Activated naive CD4-positive, alpha-beta T cell treated with anti-CD3 and anti-CD28 coated beads for 36 hours (primary cell): ENCODE measurements at regions not wholly inside any gene's neighbourhood (a gene's known extent, or its start where the extent isn't known, plus 50 kb on each side); places are given as distances from the start of the nearest gene placed in this dataset.
"Not testable (repeated sequence)": the region's sequence is repeated elsewhere in the genome, so short reads cannot be mapped to it uniquely, and the experiment has no call there.

Experiments used
- CTCF ChIA-PET: fragments of 350-600 bp; sonication (Branson Sonifier 250); formaldehyde crosslinking; loops from one replicate; lab custom pipeline; 2021; ENCODE audit warnings: antibody characterized with exemption; lab: Charles Lee
- DNase-seq: peaks from one replicate; pipeline ENCODE4 v3.0.0-alpha.2; 2020
- H3K27ac Mint-ChIP-seq: one replicate; pipeline ENCODE4 v1.8.0; 2021; ENCODE audit warnings: mild to moderate bottlenecking, mixed read lengths
- H3K27me3 Mint-ChIP-seq: one replicate; pipeline ENCODE4 v1.8.0; 2021; ENCODE audit warnings: low read depth, mixed read lengths
- H3K36me3 Mint-ChIP-seq: one replicate; pipeline ENCODE4 v1.8.0; 2021; ENCODE audit warnings: low read depth, mixed read lengths
- H3K4me1 Mint-ChIP-seq: one replicate; pipeline ENCODE4 v1.8.0; 2021; ENCODE audit warnings: low read depth, mixed read lengths
- H3K4me3 Mint-ChIP-seq: one replicate; pipeline ENCODE4 v1.8.0; 2021; ENCODE audit warnings: mild to moderate bottlenecking, moderate library complexity, mixed read lengths
- H3K9me3 Mint-ChIP-seq: one replicate; pipeline ENCODE4 v1.8.0; 2021; ENCODE audit warnings: mixed read lengths
- intact Hi-C: fragments of 100-400 bp; cut with micrococcal nuclease; formaldehyde crosslinking; loops from one replicate; pipeline ENCODE4 v1.15.1; 2023

DNA sequence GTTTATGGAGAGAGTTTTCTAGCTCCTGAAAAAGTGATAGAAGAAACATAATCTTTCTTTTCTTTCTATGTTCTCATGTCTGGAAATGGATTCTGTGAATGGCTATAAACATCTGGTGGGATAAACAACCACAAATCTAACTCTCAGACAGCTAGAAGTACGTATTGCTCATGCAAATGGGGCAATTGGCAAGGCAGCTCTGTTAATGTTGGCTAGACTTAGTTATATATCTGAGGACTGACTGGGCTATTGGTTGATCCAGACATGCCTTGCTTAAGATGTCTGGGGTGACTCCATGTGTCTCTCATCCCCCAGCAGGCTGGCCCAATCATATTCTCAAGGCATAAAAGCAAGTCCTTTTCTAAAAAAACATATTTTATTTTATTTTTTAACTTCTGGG is 939.2 kb upstream of the NRXN1 start:
- CTCF ChIA-PET: no interaction called here
- Mint-ChIP-seq H3K27ac (no peak overlapping the region), H3K4me3 (no peak overlapping the region), H3K9me3 (peaks cover 1% of the 10 kb centered on the region), H3K36me3 (no peaks in the 10 kb centered on the region), H3K4me1 (no peaks in the 10 kb centered on the region), H3K27me3 (no peaks in the 10 kb centered on the region)
- intact Hi-C loops: no loop called here
- no peak for DNase-seq

DNA sequence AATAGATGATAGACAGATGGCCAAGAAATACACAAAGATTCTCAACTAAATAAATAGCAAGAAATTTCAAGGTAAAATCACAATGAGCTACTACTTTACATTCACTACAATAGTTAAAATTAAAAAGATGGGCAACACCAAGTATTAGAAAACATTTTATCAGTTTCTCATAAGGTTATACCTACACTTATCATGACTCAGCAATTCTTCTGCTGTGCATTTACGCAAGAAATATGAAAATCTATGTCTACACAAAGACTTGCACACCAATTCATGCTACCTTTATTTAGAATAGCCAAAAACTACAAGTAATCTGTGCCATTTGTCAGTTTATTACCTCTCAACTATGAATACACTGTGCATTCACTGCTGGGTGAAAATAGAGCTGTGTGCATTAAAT is 937.4 kb upstream of the NRXN1 start:
- no peaks in the 10 kb centered on the region for H3K4me1 Mint-ChIP-seq
- intact Hi-C loops: no loop called here
- H3K27me3 Mint-ChIP-seq: no peaks in the 10 kb centered on the region
- DNase-seq: no peak
- CTCF ChIA-PET: no interaction called here
- H3K27ac Mint-ChIP-seq: no peak overlapping the region
- H3K9me3 Mint-ChIP-seq: peaks cover 1% of the 10 kb centered on the region
- H3K36me3 Mint-ChIP-seq: no peaks in the 10 kb centered on the region
- H3K4me3 Mint-ChIP-seq: no peak overlapping the region

DNA sequence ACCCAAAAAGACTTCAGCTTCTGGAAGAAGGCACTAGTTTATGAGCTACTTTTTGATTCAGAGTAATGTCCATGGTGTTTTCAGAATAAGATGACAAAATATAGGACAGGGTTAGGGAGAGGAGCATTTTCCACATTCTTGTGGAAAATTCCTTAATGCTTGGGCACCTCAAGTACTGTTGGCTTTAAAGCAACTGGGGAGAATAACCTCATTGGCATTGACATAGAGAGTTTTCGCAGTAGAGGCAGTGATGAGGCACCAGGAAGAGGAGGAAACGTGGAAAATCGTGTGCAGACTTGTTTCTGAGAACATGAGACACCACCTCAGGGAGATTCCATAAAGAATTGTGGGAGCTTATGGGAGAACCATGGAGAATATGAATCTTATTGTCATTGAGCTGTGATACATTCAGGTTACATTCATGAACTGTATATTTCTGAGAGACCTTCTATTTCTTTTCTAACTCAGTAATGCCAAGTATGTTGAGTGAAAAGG is 929.0 kb upstream of the NRXN1 start:
- Mint-ChIP-seq H3K27ac (no peak overlapping the region), H3K27me3 (no peaks in the 10 kb centered on the region), H3K4me1 (no peaks in the 10 kb centered on the region), H3K36me3 (no peaks in the 10 kb centered on the region), H3K9me3 (peaks cover 5% of the 10 kb centered on the region), H3K4me3 (no peak overlapping the region)
- CTCF ChIA-PET: no interaction called here
- no peak for DNase-seq
- intact Hi-C loops: no loop called here

DNA sequence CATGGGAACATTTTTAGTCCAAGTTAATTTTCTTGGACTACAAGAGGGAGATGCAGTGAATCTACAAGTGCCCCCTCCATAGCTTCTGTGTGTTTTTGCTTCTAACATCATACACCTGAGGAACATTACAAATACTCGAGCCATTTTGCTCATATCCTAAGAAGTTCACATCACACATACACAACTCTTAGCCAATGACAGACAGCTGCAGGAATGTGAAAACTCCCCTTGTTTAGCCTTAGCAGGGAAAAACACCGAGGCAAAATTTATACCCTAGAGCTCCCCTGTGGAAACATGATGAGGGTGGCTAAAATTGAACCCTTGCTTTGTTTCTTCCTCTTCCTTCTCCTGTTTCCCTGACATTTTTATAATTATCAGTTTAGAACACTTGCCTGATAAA is 928.3 kb upstream of the NRXN1 start:
- no peak overlapping the region for H3K27ac Mint-ChIP-seq
- DNase-seq: no peak
- intact Hi-C loops: no loop called here
- no peaks in the 10 kb centered on the region for H3K4me1 Mint-ChIP-seq
- H3K27me3 Mint-ChIP-seq: no peaks in the 10 kb centered on the region
- H3K9me3 Mint-ChIP-seq: peaks cover 5% of the 10 kb centered on the region
- no peak overlapping the region for H3K4me3 Mint-ChIP-seq
- CTCF ChIA-PET: no interaction called here
- no peaks in the 10 kb centered on the region for H3K36me3 Mint-ChIP-seq

DNA sequence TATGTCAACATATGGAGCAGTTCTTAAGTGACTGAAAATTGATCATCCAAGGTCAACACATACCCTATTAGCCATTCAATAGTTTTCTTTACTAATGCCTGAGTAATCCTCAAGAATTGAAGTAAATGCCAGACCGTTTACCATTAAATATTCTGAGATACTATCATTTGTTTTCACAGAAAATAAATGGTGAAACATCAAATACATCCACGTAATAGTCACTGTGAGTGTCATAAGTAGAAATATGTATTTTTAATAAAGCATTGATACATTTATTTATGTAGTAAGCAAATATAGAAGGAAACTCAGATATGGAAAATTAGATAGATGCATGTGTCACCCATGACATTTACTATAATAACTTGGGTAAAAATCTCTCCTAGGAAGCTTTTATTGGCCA is 927.8 kb upstream of the NRXN1 start:
- H3K4me3 Mint-ChIP-seq: no peak overlapping the region
- intact Hi-C loops: no loop called here

DNA sequence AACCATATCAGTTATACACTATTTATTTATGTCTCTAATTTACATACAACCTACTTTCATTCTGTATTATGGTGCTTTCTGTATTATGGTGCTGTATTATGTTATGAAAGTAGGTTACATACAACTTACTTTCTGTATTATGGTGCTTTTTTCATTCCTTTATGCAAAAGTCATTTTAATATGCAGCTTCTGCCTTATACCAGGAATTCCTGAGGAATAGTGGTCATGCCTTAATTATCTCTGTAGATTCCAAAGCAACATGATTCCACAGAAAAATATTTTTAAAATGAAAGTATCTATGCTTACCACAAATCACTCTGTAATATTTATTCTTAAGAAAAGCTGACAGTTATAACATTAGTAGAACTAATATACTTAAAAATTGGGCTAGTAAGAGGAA is 922.0 kb upstream of the NRXN1 start:
- no peak overlapping the region for H3K27ac Mint-ChIP-seq

More for the DNA sequence above, 927.8 kb upstream of the NRXN1 start:
- DNase-seq: no peak
- Mint-ChIP-seq H3K36me3 (no peaks in the 10 kb centered on the region), H3K27me3 (no peaks in the 10 kb centered on the region), H3K9me3 (peaks cover 8% of the 10 kb centered on the region), H3K4me1 (no peaks in the 10 kb centered on the region), H3K27ac (no peak overlapping the region)
- CTCF ChIA-PET: no interaction called here

DNA sequence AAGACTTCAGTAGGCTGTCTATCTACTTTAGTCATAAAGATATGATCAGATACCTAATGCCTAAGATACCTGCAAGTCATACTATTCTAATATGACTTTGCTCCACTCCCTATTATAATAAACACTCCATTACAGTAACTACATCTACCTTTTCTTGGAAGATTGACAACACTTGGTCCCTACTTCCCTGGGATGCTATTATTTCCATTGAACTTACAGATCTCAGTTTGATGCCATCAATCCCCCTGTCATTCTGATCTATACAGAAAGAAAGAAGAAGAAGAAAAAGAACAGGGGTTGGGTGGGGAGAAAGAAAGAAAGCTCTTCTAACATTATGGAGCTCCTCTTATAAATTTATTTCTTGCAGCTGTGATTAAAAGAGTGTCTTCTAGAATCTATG is 889.1 kb upstream of the NRXN1 start:
- intact Hi-C loops: no loop called here
- H3K36me3 Mint-ChIP-seq: no peaks in the 10 kb centered on the region
- CTCF ChIA-PET: no interaction called here
- H3K4me3 Mint-ChIP-seq: no peak overlapping the region
- no peak overlapping the region for H3K27ac Mint-ChIP-seq
- DNase-seq: no peak
- no peaks in the 10 kb centered on the region for H3K4me1 Mint-ChIP-seq
- H3K27me3 Mint-ChIP-seq: no peaks in the 10 kb centered on the region
- H3K9me3 Mint-ChIP-seq: peaks cover 14% of the 10 kb centered on the region

More for the DNA sequence above, 922.0 kb upstream of the NRXN1 start:
- Mint-ChIP-seq H3K27me3 (no peaks in the 10 kb centered on the region), H3K36me3 (no peaks in the 10 kb centered on the region), H3K4me1 (no peaks in the 10 kb centered on the region), H3K9me3 (peaks cover 25% of the 10 kb centered on the region), H3K4me3 (no peak overlapping the region)
- DNase-seq: no peak
- CTCF ChIA-PET: no interaction called here
- intact Hi-C loops: no loop called here

DNA sequence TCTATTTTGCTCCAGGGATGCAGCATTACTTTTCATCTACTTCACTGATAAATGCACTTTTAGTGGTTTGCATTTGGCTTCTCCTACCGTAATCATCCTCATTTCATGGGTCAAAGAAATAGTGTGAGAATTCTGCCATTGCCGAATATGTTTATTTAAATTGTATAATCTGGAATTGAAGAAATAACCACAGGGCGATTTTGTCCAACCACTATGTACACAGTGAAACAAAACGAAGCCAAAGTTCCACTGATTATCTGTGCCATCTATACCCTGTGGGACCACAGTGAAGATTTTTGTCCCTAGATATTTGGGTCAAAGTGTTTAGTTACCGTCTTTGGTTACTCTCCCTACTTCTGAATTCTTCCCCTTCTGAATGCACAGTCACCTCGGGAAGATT is 888.6 kb upstream of the NRXN1 start:
- Mint-ChIP-seq H3K9me3 (peaks cover 16% of the 10 kb centered on the region), H3K36me3 (no peaks in the 10 kb centered on the region), H3K27me3 (no peaks in the 10 kb centered on the region), H3K27ac (no peak overlapping the region), H3K4me1 (no peaks in the 10 kb centered on the region), H3K4me3 (no peak overlapping the region)
- DNase-seq: no peak
- intact Hi-C loops: no loop called here
- CTCF ChIA-PET: no interaction called here

DNA sequence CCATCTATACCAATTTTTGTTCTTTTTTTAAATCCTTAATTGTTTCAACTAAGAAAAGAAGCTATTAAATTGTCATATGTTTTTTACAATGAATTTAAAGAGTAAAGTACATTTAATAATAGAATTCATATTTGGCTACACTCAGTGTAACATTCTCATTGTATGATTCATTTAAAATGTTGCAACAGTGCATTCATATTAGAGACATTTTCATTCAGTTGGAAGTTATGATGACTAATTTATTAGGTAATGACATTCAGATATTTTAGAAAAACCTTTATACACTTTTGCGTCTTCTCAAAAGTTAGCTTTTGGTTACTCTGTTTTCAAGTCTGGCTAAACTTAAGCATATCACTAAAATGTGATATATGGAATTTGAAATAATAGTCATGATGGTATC is 887.5 kb upstream of the NRXN1 start:
- Mint-ChIP-seq H3K36me3 (no peaks in the 10 kb centered on the region), H3K4me3 (no peak overlapping the region), H3K27ac (no peak overlapping the region), H3K27me3 (no peaks in the 10 kb centered on the region), H3K9me3 (peaks cover 20% of the 10 kb centered on the region), H3K4me1 (no peaks in the 10 kb centered on the region)
- intact Hi-C loops: no loop called here
- CTCF ChIA-PET: no interaction called here
- no peak for DNase-seq

DNA sequence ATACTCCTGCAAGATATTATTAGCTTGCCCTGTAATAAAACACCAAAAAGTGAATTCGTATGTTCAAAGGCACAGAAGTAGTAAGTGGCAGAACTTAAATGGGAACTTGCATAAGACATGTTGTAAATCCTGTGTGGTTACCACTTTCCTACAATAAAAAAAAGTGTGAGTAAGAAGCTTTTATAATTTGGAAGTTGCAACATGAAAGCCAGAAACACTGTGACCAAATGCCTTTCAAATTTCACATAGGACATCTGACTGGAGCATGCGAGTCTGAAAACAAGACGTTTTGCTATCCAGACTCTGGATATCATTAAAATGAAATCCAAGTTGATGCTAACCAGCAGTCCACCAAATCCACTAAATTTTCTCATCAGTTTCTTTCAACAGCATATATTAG is 886.2 kb upstream of the NRXN1 start:
- Mint-ChIP-seq H3K27me3 (no peaks in the 10 kb centered on the region), H3K36me3 (no peaks in the 10 kb centered on the region), H3K4me1 (no peaks in the 10 kb centered on the region), H3K4me3 (no peak overlapping the region), H3K9me3 (peaks cover 22% of the 10 kb centered on the region), H3K27ac (no peak overlapping the region)
- intact Hi-C loops: no loop called here
- no peak for DNase-seq
- CTCF ChIA-PET: no interaction called here

DNA sequence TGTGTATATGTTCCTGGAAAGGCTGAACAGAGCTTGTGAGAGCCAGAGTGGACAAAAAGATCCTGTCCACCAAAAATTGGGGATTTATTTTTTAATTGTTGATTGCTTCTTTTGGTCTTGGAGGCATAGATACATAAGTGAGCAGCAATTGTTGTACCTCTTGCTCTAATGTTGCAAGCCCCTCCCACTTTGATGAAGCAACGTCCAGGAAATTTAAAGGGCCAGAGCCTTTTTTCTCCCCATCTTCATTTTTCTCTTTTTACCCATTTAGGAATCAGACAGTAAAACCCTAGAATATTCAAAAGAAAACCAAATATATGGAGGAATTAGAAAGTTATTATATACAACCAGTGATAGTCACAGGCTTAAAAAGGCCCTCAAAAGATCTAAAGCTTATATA is 871.8 kb upstream of the NRXN1 start:
- no peaks in the 10 kb centered on the region for H3K27me3 Mint-ChIP-seq
- no peak overlapping the region for H3K27ac Mint-ChIP-seq
- H3K9me3 Mint-ChIP-seq: peaks cover 14% of the 10 kb centered on the region
- DNase-seq: no peak
- CTCF ChIA-PET: no interaction called here
- H3K4me3 Mint-ChIP-seq: no peak overlapping the region
- no peaks in the 10 kb centered on the region for H3K36me3 Mint-ChIP-seq
- H3K4me1 Mint-ChIP-seq: no peaks in the 10 kb centered on the region
- intact Hi-C loops: no loop called here

DNA sequence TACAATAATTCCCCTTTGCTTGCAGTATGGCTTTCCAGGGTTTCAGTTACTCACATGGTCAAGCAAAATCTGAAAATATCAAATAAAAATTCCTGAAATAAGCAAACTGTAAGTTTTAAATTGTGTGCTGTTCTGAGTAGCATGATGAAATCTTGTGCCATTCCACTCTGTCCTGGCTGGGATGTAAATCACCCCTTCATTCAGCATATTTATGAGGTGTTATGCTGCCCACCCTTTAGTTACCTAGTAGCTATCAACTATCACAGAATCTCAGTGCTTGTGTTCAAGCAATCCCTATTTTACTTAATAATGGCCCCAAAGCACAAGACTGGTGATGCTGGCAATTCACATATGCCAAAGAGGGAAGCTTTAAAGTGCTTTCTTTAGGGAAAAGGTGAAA is 867.7 kb upstream of the NRXN1 start:
- DNase-seq: no peak
- Mint-ChIP-seq H3K4me3 (no peak overlapping the region), H3K4me1 (no peaks in the 10 kb centered on the region), H3K9me3 (peaks cover 12% of the 10 kb centered on the region), H3K27ac (no peak overlapping the region), H3K36me3 (no peaks in the 10 kb centered on the region), H3K27me3 (no peaks in the 10 kb centered on the region)
- intact Hi-C loops: no loop called here
- CTCF ChIA-PET: no interaction called here

DNA sequence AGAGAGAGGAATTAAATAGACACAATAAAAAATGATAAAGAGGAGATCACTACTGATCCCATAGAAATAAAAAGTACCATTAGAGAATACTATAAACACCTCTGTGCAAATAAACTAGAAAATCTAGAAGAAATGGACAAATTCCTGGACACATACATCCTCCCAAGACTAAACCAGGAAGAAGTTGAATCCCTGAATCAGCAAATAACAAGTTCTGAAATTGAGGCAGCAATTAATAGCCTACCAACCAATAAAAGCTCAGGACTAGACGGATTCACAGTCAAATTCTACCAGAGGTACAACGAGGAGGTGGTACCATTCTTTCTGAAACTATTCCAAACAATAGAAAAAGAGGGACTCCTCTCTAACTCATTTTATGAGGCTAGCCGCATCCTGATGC is 862.7 kb upstream of the NRXN1 start:
- DNase-seq, H3K9me3 Mint-ChIP-seq, CTCF ChIA-PET, H3K27me3 Mint-ChIP-seq, H3K4me1 Mint-ChIP-seq, H3K36me3 Mint-ChIP-seq, H3K27ac Mint-ChIP-seq, H3K4me3 Mint-ChIP-seq, intact Hi-C loops: not testable (repeated sequence)

DNA sequence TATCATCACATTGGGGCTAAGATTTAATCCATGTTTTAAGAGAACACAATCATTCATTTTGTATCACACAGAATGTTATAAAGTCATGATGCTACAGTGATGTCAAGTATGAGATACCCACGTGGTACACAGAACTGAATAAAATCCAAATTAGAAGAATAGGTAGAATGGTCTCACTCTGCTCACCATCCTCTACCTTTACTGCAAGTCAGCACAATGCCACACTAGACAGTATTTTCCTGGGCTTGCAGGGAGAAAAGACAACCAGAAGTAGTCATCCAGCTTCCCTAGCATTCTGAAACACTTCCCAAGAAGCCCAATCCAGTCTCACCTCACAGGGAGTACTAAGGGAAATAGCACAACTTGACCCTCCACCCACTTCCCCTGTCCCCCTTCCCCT is 856.2 kb upstream of the NRXN1 start:
- H3K4me1 Mint-ChIP-seq: no peaks in the 10 kb centered on the region
- no peak overlapping the region for H3K4me3 Mint-ChIP-seq
- H3K27ac Mint-ChIP-seq: no peak overlapping the region
- CTCF ChIA-PET: no interaction called here
- H3K27me3 Mint-ChIP-seq: no peaks in the 10 kb centered on the region
- DNase-seq: no peak
- intact Hi-C loops: no loop called here
- peaks cover 15% of the 10 kb centered on the region for H3K9me3 Mint-ChIP-seq
- no peaks in the 10 kb centered on the region for H3K36me3 Mint-ChIP-seq
